SH-SY5Y (cell line): ENCODE measurements at regions not wholly inside any gene's neighbourhood (a gene's known extent, or its start where the extent isn't known, plus 50 kb on each side); places are given as distances from the start of the nearest gene placed in this dataset.

Source experiments
- GATA2 ChIP-seq: IDR thresholded peaks from 2 replicates; pipeline ENCODE4 v1.6.1; 2011; ENCODE audit warnings: mild to moderate bottlenecking, low read depth, low read length
- GATA3 ChIP-seq: IDR thresholded peaks from 2 replicates; pipeline ENCODE4 v1.6.1; 2011; ENCODE audit warnings: low read depth, mild to moderate bottlenecking, low read length, moderate library complexity

DNA sequence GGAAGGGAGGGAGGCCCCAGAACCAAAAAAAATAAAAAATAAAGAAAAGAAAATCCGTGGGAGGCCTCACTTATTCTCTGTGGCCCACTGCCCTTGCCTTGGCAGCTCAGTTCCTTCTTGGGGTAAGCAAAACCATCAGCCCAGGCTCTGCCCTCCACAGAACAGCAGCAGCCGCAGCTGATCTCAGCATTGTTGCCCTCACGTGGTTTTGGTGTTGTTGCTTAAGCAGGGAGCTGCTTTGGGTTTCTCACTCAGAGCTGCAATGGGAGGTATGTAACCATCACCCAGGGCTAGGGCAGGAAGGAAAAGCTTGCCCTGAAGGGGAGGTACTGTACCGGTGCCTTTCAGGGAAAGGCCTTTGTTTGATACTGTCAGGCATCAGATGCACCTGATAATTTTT is 374.7 kb upstream of the WWC1 start:
- TF ChIP-seq GATA2, result no peak
- TF ChIP-seq GATA3, result no peak

DNA sequence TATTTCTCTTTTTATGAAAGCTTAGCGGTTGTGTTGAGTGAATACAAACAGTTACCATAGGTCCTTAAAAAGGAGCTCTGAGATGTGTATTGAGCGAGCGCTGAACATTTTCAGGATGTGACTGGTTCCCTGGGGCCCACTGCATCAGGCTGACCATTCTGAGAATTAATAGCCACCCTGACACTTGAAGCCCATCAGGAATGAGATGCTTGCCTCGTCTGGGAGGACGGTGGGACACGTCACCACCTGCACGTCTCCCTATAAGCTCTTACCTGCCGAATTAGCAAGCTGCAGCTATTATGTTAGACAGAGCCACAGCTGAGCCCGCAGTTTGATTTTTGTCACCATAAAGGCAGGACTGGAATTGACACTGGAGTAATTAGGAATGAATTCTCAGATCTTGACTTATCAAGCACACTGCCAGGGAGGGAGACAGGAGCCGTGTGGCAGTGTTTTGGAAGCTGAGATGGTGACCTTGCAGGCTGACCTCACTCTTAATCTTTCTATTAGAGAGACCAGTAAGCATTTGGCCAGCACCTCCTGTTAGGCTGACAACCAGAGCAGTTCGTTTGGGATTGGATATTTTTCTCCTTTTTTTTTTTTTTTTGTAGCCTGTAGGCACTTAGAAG is 373.1 kb upstream of the WWC1 start:
- TF ChIP-seq GATA3 (no peak), GATA2 (peak; percentile 20; the same call in 1 of the 2 replicates)

DNA sequence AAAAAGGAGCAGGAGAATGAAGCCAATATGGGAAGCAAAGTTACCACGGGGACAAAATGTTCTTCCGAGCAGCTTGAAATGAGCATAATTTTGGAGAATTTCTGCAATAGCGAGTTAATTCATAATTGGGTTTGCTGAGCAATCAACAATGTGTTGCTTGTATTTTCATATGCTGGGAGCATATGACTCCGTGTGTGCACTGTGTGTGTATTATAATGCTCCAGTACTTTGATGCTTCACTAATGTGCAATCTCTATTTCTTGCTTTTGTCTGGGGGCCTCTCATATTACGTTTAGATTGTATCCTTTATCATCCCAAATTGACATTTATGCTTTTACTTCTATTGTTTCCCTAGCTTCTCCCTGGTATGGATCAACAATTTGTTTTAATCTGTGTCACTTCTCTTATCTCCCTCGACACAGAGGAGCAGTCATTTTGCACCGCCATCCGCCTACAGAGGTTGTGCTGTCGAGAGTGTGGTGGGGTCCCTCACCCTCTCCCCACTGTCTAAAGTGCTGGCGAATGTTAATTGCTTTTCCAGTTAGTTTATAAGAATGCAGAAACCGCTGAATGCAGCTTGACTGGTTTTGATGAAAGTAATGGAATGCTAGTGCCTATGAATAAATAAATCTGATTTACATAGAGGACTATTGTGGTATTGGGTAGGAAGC is 372.5 kb upstream of the WWC1 start:
- TF ChIP-seq GATA3, result peak; percentile 68
- TF ChIP-seq GATA2, result peak; percentile 94

DNA sequence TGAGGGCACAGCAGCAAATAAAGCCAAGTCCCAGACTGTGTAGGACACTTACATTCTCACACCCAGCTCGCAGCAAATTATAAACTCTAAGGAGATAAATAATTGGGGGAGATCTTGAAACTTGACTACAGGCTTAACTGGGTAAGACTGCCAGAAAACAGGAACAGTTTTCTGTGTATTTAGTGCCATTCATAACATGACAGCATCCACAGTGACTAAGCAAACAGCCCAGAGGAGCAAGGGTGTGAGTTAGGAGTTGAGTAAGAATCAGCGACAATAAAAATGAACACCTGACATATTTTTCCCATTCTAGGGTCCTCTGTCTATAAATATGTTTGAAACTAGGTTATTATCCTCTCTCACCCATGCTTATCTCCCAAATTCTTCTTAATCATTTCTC is 370.9 kb upstream of the WWC1 start:
- TF ChIP-seq GATA3 (no peak), GATA2 (no peak)

DNA sequence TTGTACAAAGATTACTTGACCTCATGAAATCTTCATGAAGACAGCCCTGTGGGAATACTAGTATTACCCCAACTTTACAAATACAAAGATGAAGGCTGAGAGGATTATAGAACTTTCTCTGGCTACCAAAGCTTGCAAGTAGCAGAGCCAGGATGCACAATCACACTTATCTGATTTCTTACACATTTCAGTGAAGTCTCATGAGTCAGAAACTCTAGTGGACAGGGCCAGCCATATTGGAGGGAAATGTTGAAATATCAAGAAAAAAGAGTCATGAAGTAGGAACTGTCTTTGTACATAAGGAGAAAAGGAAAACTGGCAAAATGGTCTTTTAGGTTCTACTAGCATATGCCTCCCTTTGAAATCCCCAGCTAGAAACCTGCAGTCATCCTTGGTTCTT is 369.6 kb upstream of the WWC1 start:
- TF ChIP-seq GATA2 (no peak), GATA3 (no peak)

DNA sequence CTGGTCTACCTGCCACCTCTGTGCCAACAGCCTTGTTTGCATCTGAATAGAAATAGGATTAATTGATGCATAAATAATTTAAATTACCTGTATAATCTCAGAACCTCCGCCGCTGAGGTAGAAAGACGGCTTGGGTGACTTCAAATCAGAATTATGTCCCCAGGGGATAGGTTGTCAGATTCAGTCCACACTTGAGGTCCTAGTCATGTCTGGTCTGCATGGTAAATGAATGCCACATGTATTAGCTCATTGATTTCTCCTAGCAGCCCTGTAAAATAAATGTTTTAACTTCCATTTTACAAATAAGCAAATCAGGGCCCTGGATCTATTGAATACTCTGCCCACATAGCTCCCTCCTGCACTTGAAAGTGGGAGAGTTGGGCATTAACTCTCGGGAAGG is 368.0 kb upstream of the WWC1 start:
- no peak for TF ChIP-seq GATA2
- TF ChIP-seq GATA3, result no peak

DNA sequence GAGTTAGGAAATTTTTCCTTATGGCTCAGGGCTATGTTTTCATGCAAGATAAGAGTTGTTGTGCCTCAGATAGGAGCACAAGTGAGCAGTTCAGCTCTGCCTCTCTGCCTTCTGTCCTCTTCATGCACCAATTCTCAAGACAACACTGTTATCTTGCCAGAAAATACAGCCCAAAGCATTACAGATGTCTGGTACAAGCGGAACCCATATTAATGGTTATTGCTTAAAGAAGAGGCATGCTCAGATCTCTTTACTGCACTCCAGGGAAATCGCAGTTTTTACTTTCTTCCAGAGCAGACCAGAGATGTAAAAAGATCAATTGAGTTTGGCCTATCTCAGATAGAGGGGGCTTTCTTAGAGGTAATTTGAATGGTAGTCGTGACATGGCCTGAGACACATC is 361.6 kb upstream of the WWC1 start:
- TF ChIP-seq GATA2 (no peak), GATA3 (no peak)

DNA sequence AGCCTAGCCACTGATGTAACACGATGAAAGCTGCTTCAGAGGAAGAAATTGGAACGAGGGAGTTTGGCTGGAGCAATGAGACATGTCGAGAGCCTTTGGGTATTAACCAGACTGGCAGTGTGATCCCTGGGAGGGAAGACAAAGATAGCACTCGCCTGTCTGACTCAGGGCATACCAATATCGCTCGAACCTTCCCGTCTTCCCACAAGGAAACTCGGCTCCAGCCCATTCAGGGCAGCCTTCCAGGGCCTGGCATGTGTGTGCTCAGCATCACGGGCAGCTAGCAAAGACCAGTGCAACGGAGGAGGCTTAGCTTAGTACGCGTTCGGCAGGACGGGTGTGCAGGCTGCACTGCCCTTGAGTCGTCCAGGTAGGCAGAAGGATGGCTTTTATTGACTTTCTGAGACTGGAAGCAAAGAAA is 356.9 kb upstream of the WWC1 start:
- no peak for TF ChIP-seq GATA3
- no peak for TF ChIP-seq GATA2

DNA sequence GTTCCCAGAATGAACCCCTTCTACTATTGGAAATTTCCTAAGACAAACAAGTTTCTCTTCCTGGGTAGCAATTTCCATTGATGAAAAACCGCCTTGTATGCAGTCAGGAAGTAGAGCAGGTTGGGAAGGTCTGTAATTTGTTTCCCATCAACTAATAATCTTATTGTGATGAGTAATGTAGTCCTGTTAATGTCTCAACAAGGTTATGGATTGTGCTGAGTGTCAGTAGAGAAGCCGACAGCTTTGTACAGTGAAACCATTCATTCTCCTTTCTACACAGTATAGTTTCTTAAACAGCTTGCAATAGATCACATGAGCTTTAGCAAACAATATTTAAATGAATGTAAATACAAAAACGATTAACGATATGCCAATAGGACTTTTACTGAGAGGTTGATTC is 355.4 kb upstream of the WWC1 start:
- TF ChIP-seq GATA2 (no peak), GATA3 (no peak)

DNA sequence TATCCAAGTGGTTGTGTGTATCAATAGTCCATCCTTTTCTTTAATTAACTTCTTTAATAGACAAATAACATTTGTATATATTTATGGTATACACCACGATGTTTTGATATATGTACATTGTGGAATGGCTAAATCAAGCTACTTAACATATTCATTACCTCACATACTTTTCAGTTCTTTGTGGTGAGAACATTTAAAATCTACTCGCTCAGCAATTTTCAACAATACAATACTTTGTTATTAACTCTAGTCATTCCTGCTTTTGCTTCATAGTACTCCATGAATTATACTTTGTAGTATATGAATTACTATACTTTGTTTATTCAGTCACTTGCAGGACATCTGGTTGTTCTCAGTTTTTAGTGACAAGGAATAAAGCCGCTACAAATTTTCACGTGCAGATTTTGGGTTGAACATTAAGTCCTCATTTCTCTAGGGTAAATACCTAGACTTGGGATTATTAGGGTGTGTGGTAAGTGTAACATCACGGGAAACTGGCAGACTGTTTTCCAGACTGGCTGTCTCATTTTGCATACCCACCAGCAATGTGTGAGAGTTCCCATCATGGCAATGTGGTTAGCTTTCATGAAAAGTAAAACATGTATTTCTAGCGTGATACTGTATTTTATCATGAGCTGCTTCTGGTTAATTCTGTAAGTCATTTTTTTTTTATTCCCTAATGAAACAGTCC is 354.4 kb upstream of the WWC1 start:
- TF ChIP-seq GATA2 (no peak), GATA3 (no peak)

DNA sequence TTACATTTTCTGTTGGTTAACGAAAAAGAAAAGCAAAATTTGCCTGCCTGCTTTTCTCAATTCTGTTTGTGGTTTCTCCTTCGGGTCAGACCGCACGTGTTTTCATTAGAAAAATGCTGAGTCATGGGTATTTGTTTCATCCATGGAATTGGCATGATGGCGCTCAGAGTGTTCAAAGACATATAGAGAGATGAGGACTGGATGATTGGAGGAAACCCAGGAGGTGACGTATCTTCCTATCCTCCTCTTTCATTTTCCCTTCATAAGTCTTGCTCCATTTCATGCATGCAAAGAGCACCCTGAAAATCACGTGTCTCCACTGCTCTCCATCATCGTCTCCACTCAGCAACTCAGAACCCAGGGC is 353.8 kb upstream of the WWC1 start:
- no peak for TF ChIP-seq GATA2
- no peak for TF ChIP-seq GATA3

DNA sequence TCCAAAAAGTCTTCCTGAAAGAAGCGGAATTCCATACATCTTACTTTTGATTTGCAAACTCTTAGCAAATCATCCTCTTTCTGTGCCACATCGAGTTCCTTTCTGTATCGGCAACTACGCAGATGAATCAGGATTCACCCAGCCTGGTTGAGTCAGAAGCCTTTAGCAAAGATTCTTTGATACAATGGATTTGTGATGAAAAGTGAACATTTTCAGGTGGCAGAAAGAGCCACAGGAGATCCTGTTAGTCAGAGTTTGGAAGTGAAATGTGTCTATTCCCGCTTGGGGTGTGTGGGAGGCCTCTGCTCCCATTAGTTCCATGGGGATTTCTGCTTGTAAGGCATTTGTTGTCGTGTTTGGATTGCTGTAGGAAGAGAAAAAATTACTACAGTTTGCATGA is 351.8 kb upstream of the WWC1 start:
- TF ChIP-seq GATA3 (no peak), GATA2 (no peak)

DNA sequence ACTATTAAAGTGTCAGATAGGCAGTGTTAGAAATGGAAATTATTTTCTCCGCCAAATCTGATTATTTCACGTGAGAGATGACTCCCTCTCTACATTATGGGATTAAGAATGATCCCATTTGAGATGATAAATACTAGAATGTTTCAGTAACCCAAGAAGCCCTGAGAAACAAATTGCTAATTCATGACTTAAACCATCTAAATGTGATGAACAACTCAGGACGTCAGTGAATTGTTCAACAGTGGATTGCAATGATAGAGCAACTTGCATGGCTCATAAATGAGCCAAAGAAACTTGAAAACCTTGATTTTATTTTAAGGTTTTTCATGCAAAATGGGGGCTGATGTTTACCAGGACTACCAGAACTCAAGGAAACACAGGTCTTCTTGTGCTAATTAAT is 350.5 kb upstream of the WWC1 start:
- TF ChIP-seq GATA3 (no peak), GATA2 (no peak)

DNA sequence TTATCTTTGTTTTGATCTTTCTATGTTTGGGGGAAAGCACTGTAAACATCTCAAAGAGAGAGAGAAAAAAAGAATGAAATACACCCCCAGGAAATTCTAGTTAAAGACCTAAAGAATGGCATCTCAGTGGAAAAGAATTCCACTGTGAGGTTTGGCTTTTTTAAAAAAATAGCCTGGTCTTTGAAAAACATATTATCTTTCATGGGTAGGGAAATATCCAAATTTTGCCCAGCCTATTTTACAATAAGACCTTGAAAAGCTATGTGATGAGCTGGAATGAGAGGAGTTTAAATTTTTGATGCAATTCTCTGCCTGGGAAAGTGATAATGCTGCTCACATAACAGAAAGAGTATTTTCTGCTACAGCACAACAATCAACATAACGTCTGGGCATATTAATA is 348.1 kb upstream of the WWC1 start:
- TF ChIP-seq GATA2, result no peak
- TF ChIP-seq GATA3, result no peak

DNA sequence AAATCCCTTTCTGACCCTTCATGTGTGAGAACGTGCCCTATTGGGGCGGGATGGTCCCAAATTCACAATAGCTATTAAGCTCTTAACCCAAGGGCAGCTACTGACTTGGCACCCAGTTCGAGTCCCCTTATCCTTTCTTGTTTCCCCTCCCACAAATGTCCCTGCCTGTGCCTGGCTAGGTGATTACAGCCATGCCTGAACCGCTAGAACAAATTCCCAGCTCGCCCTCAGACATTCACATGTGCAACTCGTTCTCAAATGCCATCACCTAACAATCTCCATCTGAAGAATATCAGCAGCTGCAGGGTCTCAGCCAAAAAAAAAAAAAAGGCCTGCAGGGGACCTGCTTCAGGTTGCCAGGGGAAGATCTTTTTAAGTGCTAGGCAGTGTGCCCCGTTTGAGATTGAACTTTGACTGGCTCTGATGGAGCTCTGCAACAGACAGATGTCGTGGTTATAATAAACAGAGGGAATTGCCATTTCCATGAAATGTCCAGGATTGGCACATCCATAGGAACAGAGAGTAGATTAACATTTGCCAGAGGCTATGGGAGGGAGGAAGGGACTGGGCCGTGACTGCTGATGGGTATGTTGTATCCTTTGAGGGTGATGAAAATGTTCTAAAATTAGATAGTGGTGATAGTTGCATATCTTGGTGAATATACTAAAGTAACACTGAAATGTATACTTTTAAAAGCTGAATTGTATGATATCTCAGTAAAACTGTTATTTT is 347.2 kb upstream of the WWC1 start:
- TF ChIP-seq GATA2 (no peak), GATA3 (no peak)

DNA sequence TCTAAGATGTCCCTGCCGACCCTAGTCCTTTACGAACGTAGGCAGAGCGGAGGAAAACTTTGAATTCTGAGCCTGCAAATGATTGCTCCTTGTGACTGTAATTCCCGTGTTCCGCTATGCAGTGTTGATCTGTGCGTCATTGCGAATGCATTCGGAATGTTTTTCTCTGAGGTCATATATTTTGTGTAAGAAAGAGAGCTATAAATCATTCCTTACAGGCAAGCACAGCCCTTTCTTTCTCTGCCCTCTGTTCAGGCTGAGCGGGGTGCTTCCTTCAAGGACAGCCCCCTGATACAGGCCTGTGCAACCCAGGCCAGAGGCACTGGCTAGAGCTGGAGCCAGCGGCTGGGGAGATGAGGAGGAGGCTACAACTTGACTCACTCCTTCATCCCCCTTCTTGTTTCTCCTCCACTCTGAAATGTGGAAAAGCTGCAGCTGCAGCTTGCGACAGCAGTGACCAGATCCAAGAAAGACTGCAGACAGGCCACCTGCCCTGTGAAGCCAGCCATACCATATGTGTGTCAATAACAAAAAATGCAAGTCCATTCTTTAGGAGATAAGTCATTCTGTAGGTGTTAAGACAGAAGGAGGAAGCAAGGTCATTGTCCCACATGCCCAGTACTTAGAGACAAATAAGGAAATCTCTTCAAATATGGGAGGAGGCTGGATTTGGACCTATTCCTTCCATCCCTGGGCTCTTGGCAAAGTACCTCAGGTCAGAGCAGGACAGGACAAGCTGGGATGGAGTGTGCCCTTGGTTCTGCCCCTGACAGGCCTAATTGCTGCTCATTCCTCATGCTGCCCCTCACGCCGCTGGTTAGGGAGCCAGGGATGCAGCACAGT is 345.7 kb upstream of the WWC1 start:
- no peak for TF ChIP-seq GATA2
- no peak for TF ChIP-seq GATA3
